Embryonic facial prominence (tissue), 1 donor: ENCODE measurements at regions not wholly inside any gene's neighbourhood (a gene's known extent, or its start where the extent isn't known, plus 50 kb on each side); places are given as distances from the start of the nearest gene placed in this dataset.
"Not testable (repeated sequence)": the region's sequence is repeated elsewhere in the genome, so short reads cannot be mapped to it uniquely, and the experiment has no call there.

Experiments used
- DNase-seq: peaks from one replicate; pipeline ENCODE4 v3.0.0-alpha.2; 2016; ENCODE audit errors: extremely low spot score

GRCh38 chr1:2949966-2950925 is 71.0 kb upstream of the ACTRT2 start:
- DNase-seq, result no peak

GRCh38 chr1:2950926-2951305 is 70.4 kb upstream of the ACTRT2 start:
- no peak for DNase-seq

- DNase-seq, result no peak
Measured at GRCh38 chr1:2951856-2952255, 69.4 kb upstream of the ACTRT2 start.

- no peak for DNase-seq
Measured at GRCh38 chr1:2952371-2952770, 68.9 kb upstream of the ACTRT2 start.

GRCh38 chr1:2952992-2953391 is 68.3 kb upstream of the ACTRT2 start:
- no peak for DNase-seq

- DNase-seq, result no peak
Measured at GRCh38 chr1:2953688-2954285, 67.5 kb upstream of the ACTRT2 start.

GRCh38 chr1:2955652-2956051 is 65.6 kb upstream of the ACTRT2 start:
- DNase-seq, result no peak

GRCh38 chr1:2956576-2956975 is 64.7 kb upstream of the ACTRT2 start:
- no peak for DNase-seq

GRCh38 chr1:2957329-2957728 is 63.9 kb upstream of the ACTRT2 start:
- DNase-seq, result no peak

GRCh38 chr1:2959881-2960280 is 61.4 kb upstream of the ACTRT2 start:
- not testable (repeated sequence) for DNase-seq

- DNase-seq, result no peak
Measured at GRCh38 chr1:2961081-2961480, 60.2 kb upstream of the ACTRT2 start.

- no peak for DNase-seq
Measured at GRCh38 chr1:2961661-2962060, 59.6 kb upstream of the ACTRT2 start.

- DNase-seq, result no peak
Measured at GRCh38 chr1:2962061-2962460, 59.2 kb upstream of the ACTRT2 start.

- no peak for DNase-seq
Measured at GRCh38 chr1:2962541-2962940, 58.7 kb upstream of the ACTRT2 start.

- no peak for DNase-seq
Measured at GRCh38 chr1:2962946-2963345, 58.3 kb upstream of the ACTRT2 start.

- no peak for DNase-seq
Measured at GRCh38 chr1:2965676-2966075, 55.6 kb upstream of the ACTRT2 start.

- no peak for DNase-seq
Measured at GRCh38 chr1:2966449-2967328, 54.6 kb upstream of the ACTRT2 start.

GRCh38 chr1:2967329-2967725 is 53.9 kb upstream of the ACTRT2 start:
- no peak for DNase-seq

GRCh38 chr1:2967881-2968280 is 53.4 kb upstream of the ACTRT2 start:
- no peak for DNase-seq

GRCh38 chr1:2968471-2968881 is 52.8 kb upstream of the ACTRT2 start:
- no peak for DNase-seq

- no peak for DNase-seq
Measured at GRCh38 chr1:2969011-2969844, 52.0 kb upstream of the ACTRT2 start.
